ENCODE measurements at regions not wholly inside any gene's neighbourhood (a gene's known extent, or its start where the extent isn't known, plus 50 kb on each side); places are given as distances from the start of the nearest gene placed in this dataset.
"Not testable (repeated sequence)": the region's sequence is repeated elsewhere in the genome, so short reads cannot be mapped to it uniquely, and the experiment has no call there.

GRCh38 chr6:125386337-125386736 is 84.6 kb upstream of the HDDC2 start:
- not testable (repeated sequence) for TF ChIP-seq CTCF (IDR thresholded peaks at IDR 0.05); POLR2AphosphoS5 (IDR thresholded peaks at IDR 0.05; ENCODE audit: low read depth, low read length); TCF7L2 (IDR thresholded peaks at IDR 0.05; ENCODE audit: low read depth, low read length)
